Pons (tissue), 1 donor: ENCODE measurements at regions not wholly inside any gene's neighbourhood (a gene's known extent, or its start where the extent isn't known, plus 50 kb on each side); places are given as distances from the start of the nearest gene placed in this dataset.
"Not testable (repeated sequence)": the region's sequence is repeated elsewhere in the genome, so short reads cannot be mapped to it uniquely, and the experiment has no call there.

Source experiments
- DNase-seq: peaks from one replicate; pipeline ENCODE4 v3.0.0-alpha.2; 2016; ENCODE audit warnings: low spot score

- no peak for DNase-seq
These were observed 64.9 kb downstream of the FAM170A start for GRCh38 chr5:119694284-119694683.

- DNase-seq: no peak
These were observed 76.7 kb downstream of the FAM170A start for GRCh38 chr5:119706049-119706448.

GRCh38 chr5:119708076-119708790 lies 78.9 kb downstream of the FAM170A start:
- DNase-seq: no peak

- no peak for DNase-seq
These were observed 92.4 kb downstream of the FAM170A start for GRCh38 chr5:119721775-119722174.

GRCh38 chr5:119725291-119725690 lies 95.9 kb downstream of the FAM170A start:
- not testable (repeated sequence) for DNase-seq

GRCh38 chr5:119726544-119726943 lies 97.2 kb downstream of the FAM170A start:
- no peak for DNase-seq

GRCh38 chr5:119740225-119740624 lies 110.9 kb downstream of the FAM170A start:
- no peak for DNase-seq

- DNase-seq: no peak
These were observed 112.3 kb downstream of the FAM170A start for GRCh38 chr5:119741691-119742090.

GRCh38 chr5:119742311-119742710 lies 113.0 kb downstream of the FAM170A start:
- DNase-seq: no peak

GRCh38 chr5:119743927-119744326 lies 114.6 kb downstream of the FAM170A start:
- peak; percentile 81 for DNase-seq

- DNase-seq: no peak
These were observed 116.6 kb downstream of the FAM170A start for GRCh38 chr5:119745976-119746375.

GRCh38 chr5:119746984-119747383 lies 117.6 kb downstream of the FAM170A start:
- DNase-seq: no peak

- no peak for DNase-seq
These were observed 121.8 kb downstream of the FAM170A start for GRCh38 chr5:119750887-119751733.

- no peak for DNase-seq
These were observed 122.4 kb downstream of the FAM170A start for GRCh38 chr5:119751734-119752094.

- no peak for DNase-seq
These were observed 123.8 kb downstream of the FAM170A start for GRCh38 chr5:119752921-119753886.

- DNase-seq: not testable (repeated sequence)
These were observed 125.5 kb downstream of the FAM170A start for GRCh38 chr5:119754825-119755224.

GRCh38 chr5:119757276-119757675 lies 127.9 kb downstream of the FAM170A start:
- DNase-seq: no peak

GRCh38 chr5:119769695-119770693 lies 140.6 kb downstream of the FAM170A start:
- not testable (repeated sequence) for DNase-seq

GRCh38 chr5:119780145-119780544 lies 150.8 kb downstream of the FAM170A start:
- DNase-seq: not testable (repeated sequence)

- DNase-seq: no peak
These were observed 155.7 kb downstream of the FAM170A start for GRCh38 chr5:119785057-119785456.
